NT2/D1 (cell line): ENCODE measurements at regions not wholly inside any gene's neighbourhood (a gene's known extent, or its start where the extent isn't known, plus 50 kb on each side); places are given as distances from the start of the nearest gene placed in this dataset.

Experiments used
- SUZ12 ChIP-seq: IDR thresholded peaks from 2 replicates; pipeline ENCODE4 v1.6.1; 2011; ENCODE audit not compliant: insufficient read length, insufficient read depth; ENCODE audit errors: extremely low read depth
- YY1 ChIP-seq: IDR thresholded peaks from 2 replicates; pipeline ENCODE4 v1.6.1; 2011; ENCODE audit not compliant: insufficient read length, insufficient read depth
- ZNF274 ChIP-seq: IDR thresholded peaks from 2 replicates; pipeline ENCODE4 v1.6.1; 2011; ENCODE audit warnings: mild to moderate bottlenecking, low read depth, low read length

DNA sequence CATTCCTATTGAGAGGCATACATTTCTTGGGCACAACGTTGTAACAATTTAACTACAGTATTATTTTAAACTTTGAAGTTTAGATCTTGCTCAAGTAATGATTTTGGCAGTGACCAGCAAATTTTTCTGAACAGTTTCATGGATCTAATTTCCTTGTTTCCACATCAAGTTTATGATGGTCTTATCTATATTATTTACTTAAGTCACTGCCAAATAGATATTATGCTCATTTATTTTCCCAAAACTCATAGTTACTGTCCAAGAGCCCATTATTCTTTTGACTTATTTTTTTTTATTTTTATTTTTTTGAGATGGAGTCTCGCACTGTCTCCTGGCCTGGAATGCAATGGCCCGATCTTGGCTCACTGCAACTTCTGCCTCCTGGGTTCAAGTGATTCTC is 86.5 kb upstream of the TLE4 start:
- no peak for TF ChIP-seq YY1
- no peak for TF ChIP-seq ZNF274
- TF ChIP-seq SUZ12: no peak
